ENCODE measurements at regions not wholly inside any gene's neighbourhood (a gene's known extent, or its start where the extent isn't known, plus 50 kb on each side); places are given as distances from the start of the nearest gene placed in this dataset.

DNA sequence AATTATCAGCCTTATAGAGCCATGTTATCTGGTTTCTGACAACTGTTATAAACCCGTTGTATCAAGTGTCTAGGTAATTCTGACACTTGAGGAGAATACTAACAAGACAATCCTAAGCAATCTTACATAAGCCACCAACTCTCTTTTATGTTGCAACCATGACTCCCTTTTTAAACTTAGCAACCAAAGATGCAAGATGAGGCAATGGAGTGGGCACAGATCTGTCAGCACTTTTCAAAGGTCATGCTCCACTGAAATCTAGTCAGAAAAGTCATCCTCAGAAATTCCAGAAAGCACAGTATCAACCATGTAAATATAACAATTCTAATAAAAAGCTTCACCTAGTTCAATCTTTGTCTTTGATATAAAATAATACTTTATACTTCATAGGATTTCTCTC is 77.0 kb upstream of the SEMA3A start:
- CTCF ChIA-PET = no interaction called here

GRCh38 chr7:84264396-84264795 is 69.8 kb upstream of the SEMA3A start:
- POLR2A ChIA-PET = no interaction called here
- CTCF ChIA-PET = interaction anchor here (0.9 kb wide), 1 partner anchor 123 kb away, joined by 3 read pairs; no protein-coding TSS in a partner anchor

More for the DNA sequence above, 77.0 kb upstream of the SEMA3A start:
- POLR2A ChIA-PET = no interaction called here

DNA sequence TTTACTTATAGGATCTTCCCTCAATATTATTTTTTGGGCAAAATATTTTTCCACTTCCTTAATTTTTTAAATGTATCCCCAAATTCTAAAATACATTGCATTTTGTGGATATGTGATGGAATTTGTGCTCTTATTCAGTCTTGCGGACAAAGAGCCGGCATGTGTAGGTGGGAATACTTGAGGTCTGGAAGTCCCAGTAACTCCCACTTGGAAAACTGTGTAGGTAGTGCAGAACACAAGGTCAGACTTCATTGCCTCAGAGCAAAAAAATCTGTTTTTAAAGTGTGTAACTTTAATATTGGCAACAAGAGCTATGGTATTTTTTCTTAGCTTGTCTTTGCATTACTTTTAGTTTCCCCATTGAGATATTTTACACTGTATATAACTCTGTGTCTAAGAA is 68.5 kb upstream of the SEMA3A start:
- POLR2A ChIA-PET = no interaction called here
- CTCF ChIA-PET = no interaction called here

GRCh38 chr7:84261509-84261908 is 66.9 kb upstream of the SEMA3A start:
- POLR2A ChIA-PET = no interaction called here
- CTCF ChIA-PET = no interaction called here

GRCh38 chr7:84258628-84259027 is 64.0 kb upstream of the SEMA3A start:
- POLR2A ChIA-PET = no interaction called here
- CTCF ChIA-PET = no interaction called here

DNA sequence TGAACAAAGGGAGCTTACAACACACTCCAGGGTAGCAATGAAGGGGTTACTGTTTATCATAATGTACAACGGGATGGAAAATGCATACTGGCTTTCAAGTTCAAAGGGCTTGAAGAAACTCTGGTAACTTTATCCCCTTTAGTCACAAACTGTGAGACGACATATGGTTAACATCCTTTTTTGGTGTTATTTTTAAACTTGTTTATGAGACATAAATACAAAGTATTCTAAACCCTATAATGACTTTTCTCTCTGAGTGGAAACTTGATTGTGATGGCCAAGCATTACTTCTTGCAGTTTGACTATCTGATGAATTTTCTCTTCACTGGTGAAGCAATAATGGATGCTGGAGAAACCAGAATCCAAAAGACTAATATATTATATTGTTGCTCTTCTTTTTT is 62.0 kb upstream of the SEMA3A start:
- CTCF ChIA-PET = no interaction called here
- POLR2A ChIA-PET = no interaction called here

DNA sequence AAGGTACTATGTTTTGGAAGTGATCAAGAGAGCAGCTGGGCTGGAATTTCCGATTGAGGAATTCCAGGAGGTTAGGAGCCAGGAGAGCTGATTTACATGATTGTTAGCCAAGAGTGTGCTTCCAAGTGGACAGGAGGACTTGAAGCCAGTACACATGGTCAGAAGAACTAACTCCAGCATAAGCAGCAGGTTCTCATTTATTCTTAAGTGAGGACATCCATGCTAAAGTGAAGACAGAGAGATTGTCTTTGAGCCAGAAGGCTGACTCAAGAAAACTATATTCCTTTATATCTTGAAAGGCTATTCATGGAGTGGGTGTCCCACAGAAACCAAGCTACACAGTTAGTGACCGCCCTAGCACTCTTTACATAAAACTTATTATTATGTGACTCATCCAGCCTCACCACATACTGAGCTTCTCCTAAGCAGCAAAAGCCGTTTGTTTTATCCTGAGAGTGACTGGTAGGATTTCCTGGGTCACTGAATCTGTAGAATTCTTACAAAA is 56.7 kb upstream of the SEMA3A start:
- ChIA-PET POLR2A (no interaction called here), CTCF (no interaction called here)

DNA sequence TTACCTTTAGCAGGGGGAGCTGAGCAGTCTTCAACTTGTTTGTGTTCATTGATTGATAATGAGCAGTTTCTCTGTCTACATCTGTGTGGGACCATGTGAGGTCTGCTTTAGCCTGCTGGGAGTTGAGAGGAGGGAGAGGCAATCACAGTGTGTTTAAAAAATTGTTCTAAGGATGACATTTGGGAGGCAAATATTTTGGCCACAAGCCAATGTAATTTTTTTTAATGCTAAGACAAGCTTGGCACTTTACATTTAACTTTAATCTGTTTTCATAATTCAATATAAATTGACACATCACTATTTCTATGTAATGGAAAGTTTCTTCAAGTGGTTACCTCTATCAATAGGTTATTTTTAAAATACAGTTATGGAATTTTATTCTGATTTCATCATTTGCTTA is 55.9 kb upstream of the SEMA3A start:
- ChIA-PET CTCF (no interaction called here), POLR2A (no interaction called here)

- CTCF ChIA-PET = no interaction called here
- POLR2A ChIA-PET = no interaction called here
Observed at GRCh38 chr7:84249656-84250055, 55.1 kb upstream of the SEMA3A start.

DNA sequence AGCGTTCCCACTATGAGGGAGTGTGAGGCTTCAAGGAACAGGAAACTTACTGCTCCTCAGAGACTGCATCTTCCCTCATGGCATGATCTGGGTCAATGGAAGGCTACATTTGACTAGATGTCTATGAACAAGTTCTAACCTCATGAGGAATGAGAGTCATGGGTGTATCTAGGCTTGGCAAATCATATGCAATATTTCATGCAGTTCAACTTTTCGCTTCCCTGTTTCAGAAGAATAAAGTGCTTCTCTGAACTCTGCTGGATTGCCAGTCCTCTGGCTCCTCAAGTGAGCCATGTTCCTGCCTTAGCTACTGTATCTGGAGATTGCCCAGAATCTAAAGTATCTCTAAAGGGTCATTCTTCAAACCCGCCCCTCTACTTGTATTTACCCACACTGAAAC is 54.3 kb upstream of the SEMA3A start:
- CTCF ChIA-PET = no interaction called here
- POLR2A ChIA-PET = no interaction called here

GRCh38 chr7:84248267-84248666 is 53.7 kb upstream of the SEMA3A start:
- POLR2A ChIA-PET = no interaction called here
- CTCF ChIA-PET = no interaction called here

DNA sequence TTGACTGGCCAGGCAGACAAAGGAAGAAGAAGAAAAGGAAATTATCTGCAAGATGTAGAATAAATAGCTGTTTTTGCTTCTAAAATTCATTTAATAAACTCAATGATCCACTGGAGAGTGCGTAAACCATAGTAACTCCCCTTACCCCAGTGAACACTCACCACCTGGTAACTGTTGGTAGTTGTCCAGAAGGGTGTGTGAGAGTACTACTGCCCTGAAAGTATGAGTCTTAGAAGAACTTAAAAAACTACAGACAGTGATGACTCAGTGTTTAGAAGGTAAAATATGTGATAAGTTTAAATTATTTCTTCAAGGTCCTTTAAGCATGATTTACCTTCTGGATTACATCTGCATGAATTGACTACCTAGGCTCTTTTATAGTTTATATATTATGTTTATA is 53.0 kb upstream of the SEMA3A start:
- POLR2A ChIA-PET = no interaction called here

GRCh38 chr7:84245835-84246234 is 51.2 kb upstream of the SEMA3A start:
- ChIA-PET CTCF (no interaction called here), POLR2A (no interaction called here)

More for the DNA sequence above, 53.0 kb upstream of the SEMA3A start:
- CTCF ChIA-PET = no interaction called here

Data from activated CD8-positive, alpha-beta memory T cell treated with anti-CD3 and anti-CD28 coated beads for 36 hours (primary cell).